Body of pancreas (tissue), 4 donors: ENCODE measurements at regions not wholly inside any gene's neighbourhood (a gene's known extent, or its start where the extent isn't known, plus 50 kb on each side); places are given as distances from the start of the nearest gene placed in this dataset.

ENCODE experiments used
- CTCF ChIP-seq, 7 experiments: fragments of 450-650 bp in 4 of 7; fragments of 200-600 bp in 3 of 7; sonication (generic) in 3 of 7; IDR thresholded peaks; one replicate each; pipeline ENCODE4 v1.5.1; 2016 to 2019; ENCODE audit warnings: antibody characterized with exemption in 7 of 7
- POLR2A ChIP-seq, 3 donors: fragments of 450-650 bp; IDR thresholded peaks; one replicate each; pipeline ENCODE4 v1.6.1; 2016; ENCODE audit warnings: antibody characterized with exemption in 3 of 3, mild to moderate bottlenecking in 2 of 3

GRCh38 chr1:201595381-201595780, 56.5 kb downstream of the NAV1 start:
- TF ChIP-seq CTCF (IDR thresholded peaks at IDR 0.05) (no peak), POLR2A (IDR thresholded peaks at IDR 0.05) (no peak)
